ENCODE measurements at regions not wholly inside any gene's neighbourhood (a gene's known extent, or its start where the extent isn't known, plus 50 kb on each side); places are given as distances from the start of the nearest gene placed in this dataset.

DNA sequence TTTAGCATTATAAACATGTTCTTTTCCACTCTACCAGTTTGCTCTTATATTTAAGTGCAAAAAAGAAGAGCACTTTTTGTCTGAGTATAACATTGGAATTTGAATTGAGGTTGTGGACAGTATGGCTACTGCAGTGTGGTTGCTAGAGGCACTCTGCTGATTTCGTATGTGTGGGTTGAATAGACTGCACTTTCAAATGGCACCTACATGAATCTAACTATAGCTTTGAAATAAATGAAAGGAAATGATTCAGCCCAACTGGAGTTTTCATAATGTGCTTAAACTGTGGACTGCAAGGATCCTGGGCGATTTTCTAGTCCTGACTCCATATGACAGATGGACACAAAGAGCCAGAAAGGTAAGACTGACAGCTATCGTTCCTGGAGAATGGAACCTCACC, 657.6 kb upstream of the RIOK2 start:
- FAIRE-seq (no peak), DNase-seq (ENCODE audit: low read depth in 1 of 2, low spot score in 2 of 2) (no peak)
- H2BK15ac ChIP-seq (ENCODE audit: low read length) = no peak overlapping the region
- H3K4me1 ChIP-seq (replicated peaks in 1 of 4; ENCODE audit: control insufficient read depth in 3 of 4, insufficient read depth in 4 of 4, low read length in 3 of 4) = no peaks in the 10 kb centered on the region
- POLR2A ChIA-PET (ENCODE audit: partially characterized antibody) = no interaction called here
- H2AFZ ChIP-seq (ENCODE audit: low read length) = no peak overlapping the region
- no peaks in the 10 kb centered on the region for H3K27me3 ChIP-seq (replicated peaks in 1 of 4; ENCODE audit: control insufficient read depth in 3 of 4, extremely low read depth in 1 of 4, insufficient read depth in 3 of 4, low read length in 3 of 4)
- no peak overlapping the region for H3K9ac ChIP-seq (replicated peaks in 1 of 4; ENCODE audit: extremely low read depth in 1 of 4, low read depth in 3 of 4, low read length in 3 of 4)
- 91% methylated on average over 3 of the region's 3 CpGs; no CpG with 5 or more reads in 1 of the 2 experiments for WGBS, 2 experiments (ENCODE audit: extremely low coverage in 1 of 2, insufficient coverage in 1 of 2, insufficient read length in 1 of 2, insufficient replicate concordance in 2 of 2, low coverage in 1 of 2, low lambda C conversion rate in 2 of 2, missing lambda C conversion rate in 1 of 2)
- no peaks in the 10 kb centered on the region for H3K79me1 ChIP-seq (ENCODE audit: low read depth, low read length)
- H2BK20ac ChIP-seq (ENCODE audit: low read length) = no peak overlapping the region
- no peak overlapping the region for H2AK5ac ChIP-seq (ENCODE audit: low read depth, low read length)
- H2BK120ac ChIP-seq (replicated peaks; ENCODE audit: low read depth, low read length) = no peak overlapping the region
- no peak overlapping the region for H3K56ac ChIP-seq (replicated peaks; ENCODE audit: insufficient read length, low read depth, low read length)
- H2BK5ac ChIP-seq (ENCODE audit: low read depth, low read length) = no peak overlapping the region
- H3K4me2 ChIP-seq (ENCODE audit: insufficient read depth in 1 of 2, low read depth in 2 of 2, low read length in 2 of 2) = no peak overlapping the region
- no peaks in the 10 kb centered on the region for H3K23me2 ChIP-seq (ENCODE audit: low read depth, low read length)
- no peaks in the 10 kb centered on the region for H3K36me3 ChIP-seq (ENCODE audit: control insufficient read depth in 2 of 4, insufficient read depth in 4 of 4, low read length in 3 of 4)
- TF ChIP-seq HDAC2 (IDR thresholded peaks at IDR 0.05; ENCODE audit: borderline replicate concordance in 1 of 2, low read depth in 2 of 2, low read length in 2 of 2) = no peak
- TF ChIP-seq ZNF274 (IDR thresholded peaks at IDR 0.05; ENCODE audit: borderline replicate concordance, extremely low read depth, low read length) = no peak
- TF ChIP-seq RNF2 (IDR thresholded peaks at IDR 0.05; ENCODE audit: borderline replicate concordance, low read depth, low read length, missing control alignments, poor library complexity, severe bottlenecking) = no peak
- TF ChIP-seq MAX (IDR thresholded peaks at IDR 0.05) = no peak
- no peak for TF ChIP-seq BCL11A (IDR thresholded peaks at IDR 0.05; ENCODE audit: low read depth in 2 of 2, low read length in 2 of 2)
- no peaks in the 10 kb centered on the region for H3K79me2 ChIP-seq (ENCODE audit: control insufficient read depth in 1 of 2, insufficient read depth in 2 of 2, low read length in 2 of 2)
- no peak overlapping the region for H2BK12ac ChIP-seq (ENCODE audit: low read depth, low read length)
- no peak overlapping the region for H4K91ac ChIP-seq (replicated peaks; ENCODE audit: insufficient read length, low read length)
- no peak overlapping the region for H3K4ac ChIP-seq (replicated peaks; ENCODE audit: insufficient read length, low read depth, low read length)
- no peak overlapping the region for H3K27ac ChIP-seq (ENCODE audit: low read depth, low read length)
- no peak overlapping the region for H3K18ac ChIP-seq (ENCODE audit: extremely low read depth, low read length)
- H3K14ac ChIP-seq (ENCODE audit: insufficient read length) = no peak overlapping the region
- H4K5ac ChIP-seq (ENCODE audit: insufficient read length, low read depth, low read length) = no peak overlapping the region
- CTCF ChIA-PET (ENCODE audit: partially characterized antibody) = interaction anchor here (1.4 kb wide), 1 partner anchor 14 kb away, joined by 5 read pairs; no protein-coding TSS in a partner anchor
- H4K8ac ChIP-seq (ENCODE audit: extremely low read depth, insufficient read depth, low read length) = no peak overlapping the region
- H3K23ac ChIP-seq (ENCODE audit: insufficient read length) = no peak overlapping the region
- H4K20me1 ChIP-seq (replicated peaks in 1 of 2; ENCODE audit: control insufficient read depth in 1 of 2, insufficient read depth in 2 of 2, low read length in 2 of 2) = no peaks in the 10 kb centered on the region
- H3K9me3 ChIP-seq (ENCODE audit: insufficient read depth in 2 of 2, low read depth in 1 of 2, low read length in 1 of 2) = no peaks in the 10 kb centered on the region
- H3K4me3 ChIP-seq (ENCODE audit: extremely low read depth in 1 of 4, insufficient read depth in 2 of 4, low read depth in 3 of 4, low read length in 4 of 4) = no peak overlapping the region

Data from H1 (cell line).